IPS-20b (cell line): ENCODE measurements at regions not wholly inside any gene's neighbourhood (a gene's known extent, or its start where the extent isn't known, plus 50 kb on each side); places are given as distances from the start of the nearest gene placed in this dataset.
"Not testable (repeated sequence)": the region's sequence is repeated elsewhere in the genome, so short reads cannot be mapped to it uniquely, and the experiment has no call there.

Source experiments
- H3K27ac ChIP-seq: one replicate; pipeline ENCODE4 v1.5.1; 2013; ENCODE audit warnings: low read length
- H3K27me3 ChIP-seq: 2 replicates; pipeline ENCODE4 v1.6.1; 2013; ENCODE audit warnings: mild to moderate bottlenecking, low read length, inconsistent platforms; ENCODE audit not compliant: insufficient read depth
- H3K36me3 ChIP-seq: 2 replicates; pipeline ENCODE4 v1.6.1; 2013; ENCODE audit warnings: low read depth, mild to moderate bottlenecking, inconsistent platforms, low read length, moderate library complexity; ENCODE audit not compliant: insufficient read depth
- H3K4me1 ChIP-seq: 2 replicates; pipeline ENCODE4 v1.6.1; 2013; ENCODE audit warnings: mild to moderate bottlenecking, control low read depth, inconsistent platforms, low read length, moderate library complexity; ENCODE audit not compliant: insufficient read depth
- H3K4me3 ChIP-seq: 2 replicates; pipeline ENCODE4 v1.5.1; 2013; ENCODE audit warnings: mild to moderate bottlenecking, low read length, inconsistent platforms
- H3K9ac ChIP-seq: 2 replicates; pipeline ENCODE4 v1.6.1; 2013; ENCODE audit warnings: low read depth, mild to moderate bottlenecking, inconsistent platforms, low read length, moderate library complexity
- H3K9me3 ChIP-seq: 2 replicates; pipeline ENCODE4 v1.6.1; 2013; ENCODE audit warnings: mild to moderate bottlenecking, low read depth, low read length, inconsistent platforms; ENCODE audit not compliant: insufficient read depth

- Histone ChIP-seq H3K9me3 (no peaks in the 10 kb centered on the region), H3K36me3 (no peaks in the 10 kb centered on the region)
Observed at GRCh38 chr16:88194397-88195268, 188.1 kb upstream of the ZNF469 start.

GRCh38 chr16:88195269-88195705 is 187.5 kb upstream of the ZNF469 start:
- Histone ChIP-seq H3K9me3 (no peaks in the 10 kb centered on the region), H3K27me3 (no peaks in the 10 kb centered on the region), H3K4me1 (no peaks in the 10 kb centered on the region), H3K36me3 (no peaks in the 10 kb centered on the region), H3K4me3 (no peak overlapping the region), H3K27ac (no peak overlapping the region), H3K9ac (no peak overlapping the region)

More at GRCh38 chr16:88194397-88195268, 188.1 kb upstream of the ZNF469 start:
- Histone ChIP-seq H3K4me1 (no peaks in the 10 kb centered on the region), H3K4me3 (no peak overlapping the region), H3K27me3 (no peaks in the 10 kb centered on the region), H3K27ac (no peak overlapping the region), H3K9ac (no peak overlapping the region)

DNA sequence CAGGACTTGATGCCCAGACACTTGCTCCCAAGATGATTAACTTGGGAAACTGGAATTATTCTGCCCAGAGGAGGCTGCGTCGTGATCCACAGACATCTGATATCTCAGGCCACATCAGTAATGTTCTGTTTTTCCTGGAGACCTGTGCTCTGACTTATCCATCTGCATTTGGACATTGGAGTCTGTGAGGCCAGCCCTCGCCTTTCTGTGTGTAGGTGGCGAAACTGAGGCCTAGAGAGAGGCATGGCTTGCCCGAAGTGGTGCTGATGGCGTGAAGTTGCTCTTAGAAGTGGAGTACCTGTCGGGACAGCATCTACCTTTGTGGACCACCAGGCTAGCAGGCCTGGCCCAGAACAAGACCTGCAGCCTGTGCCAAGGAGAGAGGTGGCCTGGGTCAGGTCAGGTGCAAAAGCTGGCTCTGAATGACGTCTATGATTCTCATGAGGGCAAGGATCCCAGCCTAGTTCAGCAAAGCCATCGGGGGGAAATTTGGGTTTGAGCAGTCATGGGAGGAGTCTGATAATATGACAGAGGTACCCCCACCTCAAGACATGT is 186.8 kb upstream of the ZNF469 start:
- Histone ChIP-seq H3K4me1 (no peaks in the 10 kb centered on the region), H3K9ac (no peak overlapping the region), H3K9me3 (no peaks in the 10 kb centered on the region), H3K27me3 (no peaks in the 10 kb centered on the region), H3K27ac (no peak overlapping the region), H3K36me3 (no peaks in the 10 kb centered on the region), H3K4me3 (no peak overlapping the region)

- H3K4me3 ChIP-seq, result no peak overlapping the region
- no peak overlapping the region for H3K27ac ChIP-seq
- H3K36me3 ChIP-seq, result no peaks in the 10 kb centered on the region
- no peaks in the 10 kb centered on the region for H3K9me3 ChIP-seq
- no peaks in the 10 kb centered on the region for H3K27me3 ChIP-seq
- no peaks in the 10 kb centered on the region for H3K4me1 ChIP-seq
- no peak overlapping the region for H3K9ac ChIP-seq
Observed at GRCh38 chr16:88196471-88197400, 186.0 kb upstream of the ZNF469 start.

DNA sequence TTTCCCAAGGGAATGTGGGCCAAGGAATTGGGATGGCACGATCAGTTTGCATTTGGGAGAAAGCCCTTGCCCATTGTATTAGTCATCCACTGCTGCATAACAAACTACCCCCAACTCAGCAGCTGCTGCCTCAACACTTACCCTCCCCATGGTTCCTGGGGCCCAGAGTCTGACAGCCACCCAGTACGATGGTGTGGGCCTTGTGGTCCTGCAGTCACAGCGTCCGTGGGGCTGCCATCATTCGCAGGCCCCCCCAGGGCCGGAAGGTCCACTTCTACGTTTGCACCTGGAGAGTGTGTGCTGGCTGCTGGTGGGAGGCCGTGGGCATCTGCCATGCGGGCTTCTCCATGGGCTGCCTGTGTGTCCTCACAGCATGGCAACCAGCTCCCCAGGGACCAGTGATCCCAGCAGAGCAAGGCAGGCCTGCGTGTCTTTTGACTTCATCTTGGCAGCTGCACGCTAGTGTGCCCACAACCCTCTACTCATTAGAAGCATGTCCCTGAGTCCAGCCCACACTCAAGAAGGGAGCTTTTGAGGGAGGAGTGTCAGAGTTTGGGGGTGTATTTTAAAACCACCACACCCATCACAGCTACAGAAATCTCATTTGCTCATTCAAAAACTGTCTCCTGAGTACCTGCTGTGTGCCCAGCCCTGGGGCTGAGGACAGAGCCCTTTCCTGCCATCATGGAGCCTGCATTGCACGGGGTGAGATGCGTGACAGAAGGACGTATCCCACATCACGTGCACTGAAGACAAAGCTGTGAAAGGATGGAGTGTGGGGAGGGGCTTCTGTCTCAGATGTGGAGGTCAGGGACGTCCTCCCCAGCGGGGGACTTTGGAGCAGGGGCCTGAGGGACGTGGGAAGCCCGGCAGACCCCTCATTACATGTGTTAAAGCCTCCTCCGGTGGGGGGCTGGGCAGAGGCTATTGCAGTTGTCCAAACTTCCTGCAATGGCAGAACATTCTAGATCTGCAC is 185.0 kb upstream of the ZNF469 start:
- no peak overlapping the region for H3K9ac ChIP-seq
- no peaks in the 10 kb centered on the region for H3K27me3 ChIP-seq
- no peaks in the 10 kb centered on the region for H3K36me3 ChIP-seq
- no peaks in the 10 kb centered on the region for H3K9me3 ChIP-seq
- H3K4me3 ChIP-seq, result no peak overlapping the region
- no peaks in the 10 kb centered on the region for H3K4me1 ChIP-seq
- no peak overlapping the region for H3K27ac ChIP-seq

DNA sequence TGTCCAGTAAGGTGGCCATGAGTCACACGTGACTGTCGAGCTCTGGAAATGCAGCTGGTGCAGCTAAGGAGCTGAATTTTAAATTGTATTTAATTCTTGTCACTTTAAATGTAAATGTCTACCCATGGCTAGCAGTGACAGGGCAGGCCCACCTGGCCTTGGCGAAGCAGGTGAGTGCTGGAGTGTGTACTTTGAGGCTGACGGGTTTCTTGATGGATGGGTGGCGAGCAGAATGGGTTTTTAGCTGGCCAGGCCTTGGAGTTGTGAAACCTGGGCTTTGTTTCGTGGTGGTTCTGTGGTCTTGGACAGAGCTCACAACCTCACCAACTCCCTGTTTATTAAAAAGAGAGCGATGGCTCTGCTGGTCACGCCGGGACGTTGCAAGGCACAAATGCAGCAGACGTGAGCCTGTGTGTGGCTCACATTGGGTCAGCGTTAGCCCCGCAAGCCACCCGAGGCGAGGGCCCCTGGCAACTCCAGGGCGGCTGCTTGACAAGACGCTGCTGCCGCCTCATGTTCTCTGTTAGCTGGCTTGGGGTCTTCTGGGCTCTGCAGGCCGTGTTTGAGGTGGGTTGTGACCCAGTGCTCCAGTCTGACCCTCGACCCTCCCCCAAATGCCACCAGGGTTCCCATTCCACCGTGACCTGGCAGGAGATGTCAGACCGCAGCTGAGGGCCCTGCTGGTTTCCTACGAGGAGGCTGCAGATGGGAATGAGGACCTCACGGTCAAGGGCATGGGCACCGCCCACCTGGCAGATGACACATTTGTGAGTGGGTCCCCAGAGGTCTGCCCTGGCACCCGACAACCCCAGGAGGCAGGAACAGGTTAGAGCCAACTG is 184.1 kb upstream of the ZNF469 start:
- H3K27ac ChIP-seq, H3K27me3 ChIP-seq, H3K4me3 ChIP-seq, H3K9ac ChIP-seq, H3K36me3 ChIP-seq, H3K9me3 ChIP-seq, H3K4me1 ChIP-seq: not testable (repeated sequence)

DNA sequence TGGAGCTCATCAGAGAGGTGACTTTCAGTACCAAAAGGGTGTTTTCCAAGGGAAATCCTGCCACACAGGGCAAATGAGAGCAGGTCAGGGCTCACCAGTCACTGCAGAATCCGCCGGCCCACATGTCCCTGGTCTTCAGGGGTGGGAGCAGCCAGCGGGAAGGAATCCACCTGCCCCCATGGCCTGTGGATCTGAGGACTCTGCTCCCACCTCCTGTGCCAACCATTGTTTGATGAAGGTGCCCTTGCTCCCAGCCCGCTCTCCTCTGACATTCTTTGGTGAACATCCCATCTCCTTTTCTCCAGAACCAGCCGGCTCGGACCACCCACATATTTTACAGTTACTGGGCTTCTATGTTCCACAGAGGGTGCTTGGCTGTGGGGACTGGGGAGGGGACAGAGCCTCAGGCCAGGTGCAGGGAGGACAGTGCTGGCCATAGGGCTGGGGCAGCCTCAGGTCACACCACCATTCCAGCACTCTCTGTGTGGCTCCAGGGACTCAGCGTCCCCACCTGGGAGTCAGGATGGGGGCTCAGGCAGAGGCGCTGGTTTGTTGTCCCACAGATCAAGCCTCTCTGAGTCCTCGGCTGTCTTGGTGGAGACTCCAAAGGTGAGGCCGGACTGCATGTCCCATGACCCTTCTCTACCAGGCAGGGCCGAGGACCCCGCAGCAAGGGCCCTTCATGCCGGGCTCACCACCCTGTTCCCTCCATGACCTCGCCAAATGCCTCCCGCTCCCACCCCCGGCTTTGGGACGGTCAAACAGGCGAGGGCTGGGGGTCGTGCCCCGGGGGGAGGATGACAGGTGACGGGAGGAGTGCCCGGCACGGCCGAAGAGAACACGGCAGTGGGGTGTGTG is 183.2 kb upstream of the ZNF469 start:
- not testable (repeated sequence) for H3K27ac ChIP-seq, H3K4me1 ChIP-seq, H3K9me3 ChIP-seq, H3K9ac ChIP-seq, H3K36me3 ChIP-seq, H3K27me3 ChIP-seq, H3K4me3 ChIP-seq

GRCh38 chr16:88200154-88200895 is 182.4 kb upstream of the ZNF469 start:
- H3K4me3 ChIP-seq, H3K36me3 ChIP-seq, H3K9ac ChIP-seq, H3K9me3 ChIP-seq, H3K27ac ChIP-seq, H3K27me3 ChIP-seq, H3K4me1 ChIP-seq: not testable (repeated sequence)

DNA sequence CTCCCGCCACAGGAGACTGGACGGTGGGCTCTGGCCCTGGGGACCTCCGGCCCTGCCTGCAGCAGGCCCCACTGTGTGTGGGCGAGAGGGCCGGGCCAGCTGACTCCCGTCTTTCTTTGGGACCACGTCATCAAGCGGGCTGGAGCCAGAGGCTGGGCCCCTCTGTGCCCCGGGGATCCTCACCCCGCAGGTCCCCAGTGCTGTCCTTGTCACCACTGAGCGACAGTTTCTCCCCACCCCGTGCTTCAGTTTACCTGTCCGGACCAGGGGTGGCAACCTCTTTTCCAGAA is 181.9 kb upstream of the ZNF469 start:
- H3K27me3 ChIP-seq, result no peaks in the 10 kb centered on the region
- no peak overlapping the region for H3K9ac ChIP-seq
- H3K36me3 ChIP-seq, result no peaks in the 10 kb centered on the region
- no peak overlapping the region for H3K27ac ChIP-seq
- no peaks in the 10 kb centered on the region for H3K4me1 ChIP-seq
- H3K9me3 ChIP-seq, result no peaks in the 10 kb centered on the region
- no peak overlapping the region for H3K4me3 ChIP-seq
